ENCODE measurements at regions not wholly inside any gene's neighbourhood (a gene's known extent, or its start where the extent isn't known, plus 50 kb on each side); places are given as distances from the start of the nearest gene placed in this dataset.
A peak's percentile ranks its signal among the peaks of the same experiment; 100 is the strongest.

GRCh38 chr4:131388277-131388676, 1760.8 kb upstream of the PCDH10 start:
- Histone ChIP-seq H3K4me1 (ENCODE audit: control insufficient read depth, insufficient read depth, low read length) (no peaks in the 10 kb centered on the region), H3K27me3 (replicated peaks in 1 of 2; ENCODE audit: control insufficient read depth in 2 of 2, insufficient read depth in 2 of 2, low read length in 1 of 2) (no peaks in the 10 kb centered on the region), H3K4me3 (no peak overlapping the region), H4K20me1 (ENCODE audit: control insufficient read depth, insufficient read depth) (no peaks in the 10 kb centered on the region), H3K36me3 (ENCODE audit: control insufficient read depth in 2 of 2, insufficient read depth in 2 of 2, low read length in 1 of 2) (no peaks in the 10 kb centered on the region), H3K27ac (ENCODE audit: control insufficient read depth, insufficient read depth) (no peak overlapping the region), H2AFZ (ENCODE audit: control insufficient read depth, low read depth, low read length) (no peak overlapping the region), H3K9me3 (replicated peaks; ENCODE audit: control insufficient read depth, insufficient read depth, low read length) (no peaks in the 10 kb centered on the region), H3K4me2 (ENCODE audit: control insufficient read depth, insufficient read depth) (no peak overlapping the region), H3K79me2 (ENCODE audit: control insufficient read depth, insufficient read depth, low read length) (no peaks in the 10 kb centered on the region), H3K9ac (ENCODE audit: control insufficient read depth, insufficient read depth, low read length) (no peak overlapping the region)
- ChIA-PET CTCF (no interaction called here), POLR2A (interaction anchor here (0.6 kb wide), 1 partner anchor 21 kb away, joined by 3 read pairs; no protein-coding TSS in a partner anchor), SMC1A (ENCODE audit: uncharacterized antibody, unreplicated experiment) (interaction anchor here (0.6 to 1.1 kb wide), 2 partner anchors 10 to 234 kb away, joined by 3 read pairs; no protein-coding TSS in a partner anchor), RAD21 (ENCODE audit: unreplicated experiment) (no interaction called here)
- no peak for DNase-seq (ENCODE audit: low read depth, low spot score)
- FAIRE-seq, result peak; percentile 13
- TF ChIP-seq TBL1XR1 (IDR thresholded peaks at IDR 0.05; ENCODE audit: low read depth, low read length) (no peak), MYB (IDR thresholded peaks at IDR 0.05; ENCODE audit: borderline replicate concordance, low read depth, low read length) (no peak), RELA (IDR thresholded peaks at IDR 0.05; ENCODE audit: borderline replicate concordance, partially characterized antibody) (no peak), CTCF (IDR thresholded peaks at IDR 0.05 in 2 of 3, conservative IDR thresholded peaks at IDR 0.05 in 1 of 3; ENCODE audit: control insufficient read depth in 2 of 3, extremely low read depth in 1 of 3, insufficient read depth in 1 of 3, low read depth in 3 of 3, low read length in 3 of 3) (no peak), ZNF592 (IDR thresholded peaks at IDR 0.05) (no peak), BACH1 (IDR thresholded peaks at IDR 0.05; ENCODE audit: borderline replicate concordance) (no peak), NFYA (IDR thresholded peaks at IDR 0.05; ENCODE audit: borderline replicate concordance, low read depth, low read length) (no peak), IRF4 (IDR thresholded peaks at IDR 0.05; ENCODE audit: low read depth, low read length) (no peak), NBN (IDR thresholded peaks at IDR 0.05) (no peak), ZSCAN29 (IDR thresholded peaks at IDR 0.05) (no peak), BCLAF1 (IDR thresholded peaks at IDR 0.05) (no peak), KDM1A (IDR thresholded peaks at IDR 0.05; ENCODE audit: borderline replicate concordance) (no peak), ZNF217 (IDR thresholded peaks at IDR 0.05) (no peak), SREBF1 (IDR thresholded peaks at IDR 0.05; ENCODE audit: low read length) (no peak), FOS (IDR thresholded peaks at IDR 0.05; ENCODE audit: borderline replicate concordance, extremely low read depth, insufficient read length) (no peak), SMARCA5 (IDR thresholded peaks at IDR 0.05) (no peak), SIN3A (IDR thresholded peaks at IDR 0.05; ENCODE audit: low read depth, low read length) (no peak), CBX3 (IDR thresholded peaks at IDR 0.05; ENCODE audit: borderline replicate concordance, low read depth) (no peak), JUNB (IDR thresholded peaks at IDR 0.05) (no peak)
- BruUV-seq (replicated peaks), result no TSS peak
- in situ Hi-C loops (cut with MboI) (no loop called here), intact Hi-C loops (cut with micrococcal nuclease; ENCODE audit: unreplicated experiment) (no loop called here)
- WGBS (ENCODE audit: insufficient coverage, insufficient replicate concordance, low lambda C conversion rate, missing lambda C conversion rate), result 12% methylated on average over 2 of the region's 2 CpGs
- ATAC-seq, result no peak

Data from GM12878 (cell line).